Dermis microvascular lymphatic vessel endothelial cell (primary cell): ENCODE measurements at regions not wholly inside any gene's neighbourhood (a gene's known extent, or its start where the extent isn't known, plus 50 kb on each side); places are given as distances from the start of the nearest gene placed in this dataset.

Source experiments
- DNase-seq, 2 donors: peaks; one replicate each; pipeline versions ENCODE4 v3.0.0 to v3.0.0-alpha.2; 2010; ENCODE audit warnings: low read depth in 2 of 2

DNA sequence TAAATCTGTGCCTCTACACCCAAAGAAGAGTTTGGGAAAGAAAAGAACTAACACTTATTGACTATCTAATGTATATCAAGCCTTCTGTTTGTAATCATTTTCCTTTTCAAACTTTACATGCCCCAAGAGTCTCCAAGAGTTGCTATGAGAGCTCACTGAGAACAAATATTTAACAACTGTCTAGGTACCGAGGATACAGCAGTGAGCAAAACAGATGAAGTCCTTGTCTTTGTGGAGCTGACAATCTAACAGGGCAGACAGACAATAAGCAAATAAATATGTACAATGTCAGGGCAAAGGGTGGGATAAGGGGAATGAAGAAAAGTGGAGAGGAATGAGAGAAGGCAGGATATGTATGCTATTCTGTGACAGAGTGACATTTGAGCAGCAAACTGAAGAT, 64.8 kb upstream of the KSR1 start:
- DNase-seq: no peak

DNA sequence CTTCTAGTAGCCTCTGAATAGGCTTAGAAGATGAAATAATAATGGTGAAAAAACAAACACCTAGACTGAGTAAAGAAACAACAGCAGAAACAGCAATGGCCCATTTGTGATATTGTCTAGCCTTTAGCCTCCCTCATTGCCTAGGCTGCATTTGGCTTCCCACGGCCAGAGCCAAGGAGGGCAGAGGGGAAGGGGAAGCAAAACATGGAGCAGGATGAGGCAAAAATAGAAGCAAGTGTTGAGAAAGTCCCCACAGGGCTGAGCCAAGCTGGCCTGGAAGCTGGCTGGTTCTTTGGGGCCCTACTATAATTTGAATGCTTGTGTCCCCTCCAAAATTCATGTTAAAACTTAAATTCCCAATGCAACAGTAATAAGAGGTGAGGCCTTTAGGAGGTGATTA, 60.2 kb upstream of the KSR1 start:
- DNase-seq: peak in 1 of 2 donors; percentile 27

DNA sequence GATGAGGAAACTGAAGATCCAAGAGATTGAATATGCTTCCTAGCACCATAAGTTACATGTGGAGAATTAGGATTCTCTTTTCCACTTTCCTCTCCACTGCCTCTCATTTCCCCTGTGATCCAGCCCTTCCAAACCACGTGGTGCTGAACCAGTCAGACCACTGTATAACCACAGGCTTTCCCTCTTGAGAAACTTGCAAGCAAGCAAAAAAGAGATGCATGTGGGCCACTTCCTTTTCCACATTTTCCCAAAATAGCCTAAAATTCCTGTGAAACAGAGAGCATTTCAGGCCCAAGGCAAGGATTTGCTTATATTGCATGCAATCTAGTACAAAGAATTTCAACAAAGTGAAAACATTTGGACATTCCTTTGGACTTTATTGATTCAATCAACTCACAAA, 59.3 kb upstream of the KSR1 start:
- no peak for DNase-seq

DNA sequence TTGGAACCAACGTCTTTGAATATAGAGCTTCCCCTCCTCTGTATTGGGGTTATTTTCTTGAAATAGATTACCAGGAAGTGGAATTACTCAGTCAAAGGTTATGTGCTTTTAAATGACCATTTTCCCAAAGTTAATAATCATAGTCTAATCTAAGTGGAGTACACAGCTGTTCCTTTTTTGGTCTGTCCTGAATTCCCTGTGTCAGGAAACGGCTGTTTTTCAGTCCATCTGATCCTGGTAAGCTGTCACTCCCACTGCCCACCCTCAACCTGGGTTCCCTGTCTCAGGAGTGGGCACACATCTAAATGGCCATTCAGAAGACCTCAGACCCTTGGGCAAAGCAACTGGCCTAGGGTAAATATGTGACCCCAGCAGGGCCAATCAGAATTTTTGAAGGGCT, 57.6 kb upstream of the KSR1 start:
- DNase-seq: no peak

DNA sequence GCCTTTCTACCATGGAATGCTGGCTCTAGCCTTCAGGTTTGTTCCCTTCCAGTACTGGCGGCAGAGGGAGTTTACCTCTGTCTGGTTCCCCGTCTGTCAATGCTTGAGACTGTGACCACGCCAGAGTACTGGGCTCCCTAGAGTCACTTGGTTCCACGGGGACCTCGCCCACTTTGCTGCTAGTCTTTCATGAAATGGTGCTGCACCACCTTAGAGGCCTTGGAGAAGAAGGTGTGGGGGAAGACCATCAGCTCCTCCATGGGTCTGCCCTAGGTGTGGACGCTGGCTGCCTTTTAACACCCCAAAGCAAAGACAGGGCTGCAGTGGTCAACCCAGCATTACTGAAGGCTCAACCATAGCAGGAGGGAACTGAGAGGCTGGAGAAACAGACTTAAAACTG, 55.3 kb upstream of the KSR1 start:
- no peak for DNase-seq

DNA sequence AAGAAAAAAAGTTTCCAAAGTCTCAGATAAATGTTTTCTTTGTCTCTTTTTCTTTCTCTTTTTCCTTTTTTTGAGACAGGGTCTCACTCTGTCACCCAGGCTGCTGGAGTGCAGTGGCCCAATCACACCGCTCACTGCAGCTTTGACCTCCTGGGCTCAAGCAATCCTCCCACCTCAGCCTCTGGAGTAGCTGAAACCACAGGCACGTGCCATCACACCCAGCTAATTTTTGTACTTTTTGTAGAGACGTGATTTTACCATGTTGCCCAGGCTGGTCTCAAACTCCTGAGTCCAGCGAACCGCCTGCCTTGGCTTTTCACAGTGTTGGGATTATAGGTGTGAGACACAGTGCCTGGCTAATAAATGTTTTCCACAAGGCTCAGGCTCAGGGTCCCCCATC, 53.3 kb upstream of the KSR1 start:
- DNase-seq: no peak

DNA sequence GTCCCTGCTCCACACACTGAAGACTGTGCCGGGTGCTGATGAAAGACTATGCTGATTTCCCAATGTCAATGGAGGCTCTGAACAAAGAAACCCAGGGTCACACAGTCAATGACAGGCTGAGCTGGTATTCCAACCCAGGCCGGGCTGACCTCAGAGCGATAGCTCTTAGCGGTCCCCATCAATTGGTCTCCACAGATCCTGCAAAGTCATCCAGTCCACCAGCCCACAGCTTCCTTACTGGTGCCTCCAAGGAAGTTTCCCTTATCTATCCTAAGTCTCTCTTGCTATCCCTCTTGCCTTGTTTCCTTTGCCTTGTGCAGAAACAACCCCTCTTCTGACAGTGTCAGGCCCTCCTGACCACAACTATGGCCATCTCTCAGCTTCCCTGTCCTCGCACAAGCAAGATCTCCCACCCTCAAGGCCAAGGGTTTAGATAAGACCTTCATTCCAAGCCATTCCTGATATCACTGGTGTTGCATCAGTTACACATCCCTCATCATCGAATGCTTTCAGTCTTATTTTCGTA, 52.7 kb upstream of the KSR1 start:
- DNase-seq: no peak

DNA sequence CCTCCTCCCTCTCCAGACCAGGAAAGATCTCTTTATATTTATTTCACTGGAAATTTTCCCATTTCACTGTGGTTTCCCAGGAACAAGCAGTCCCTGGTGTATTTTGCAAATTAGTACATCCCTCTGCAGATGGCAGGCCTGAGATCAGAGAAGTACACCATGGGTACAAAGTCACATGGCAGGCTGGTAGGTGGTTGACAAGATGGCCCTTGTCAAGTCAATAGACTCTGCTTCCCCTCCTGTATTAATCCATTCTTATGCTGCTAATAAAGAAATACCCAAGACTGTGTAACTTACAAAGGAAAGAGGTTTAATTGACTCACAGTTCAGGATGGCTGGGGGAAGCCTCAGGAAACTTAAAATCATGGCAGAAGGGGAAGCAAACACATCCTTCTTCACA, 51.6 kb upstream of the KSR1 start:
- no peak for DNase-seq
